ENCODE measurements at regions not wholly inside any gene's neighbourhood (a gene's known extent, or its start where the extent isn't known, plus 50 kb on each side); places are given as distances from the start of the nearest gene placed in this dataset.

GRCh38 chr1:59107516-59107915 is 189.4 kb upstream of the FGGY start:
- Histone ChIP-seq H3K79me2 (ENCODE audit: control insufficient read depth, insufficient read depth, low read length) (no peaks in the 10 kb centered on the region), H3K9me3 (ENCODE audit: control insufficient read depth, low read depth, low read length) (no peaks in the 10 kb centered on the region), H4K20me1 (ENCODE audit: control insufficient read depth, extremely low read depth, insufficient read depth, low read length) (no peaks in the 10 kb centered on the region), H3K27me3 (ENCODE audit: control insufficient read depth, extremely low read depth, insufficient read depth, low read length) (no peaks in the 10 kb centered on the region), H2AFZ (ENCODE audit: control insufficient read depth, low read length) (peak overlapping the region; percentile 76), H3K27ac (ENCODE audit: control insufficient read depth, insufficient read depth, low read length) (peak overlapping the region; percentile 43), H3K4me3 (ENCODE audit: control insufficient read depth in 2 of 3, extremely low read depth in 1 of 3, insufficient read depth in 2 of 3, low read depth in 1 of 3, low read length in 3 of 3) (no peak overlapping the region), H3K4me2 (ENCODE audit: control insufficient read depth, extremely low read depth, insufficient read depth, low read depth, low read length) (peak overlapping the region; percentile 64), H3K9ac (ENCODE audit: control insufficient read depth, extremely low read depth, insufficient read depth, low read length) (no peak overlapping the region), H3K36me3 (ENCODE audit: control insufficient read depth in 2 of 2, extremely low read depth in 1 of 2, insufficient read depth in 2 of 2, low read length in 2 of 2) (no peaks in the 10 kb centered on the region), H3K9me1 (ENCODE audit: control insufficient read depth, extremely low read depth, insufficient read depth, low read length) (no peaks in the 10 kb centered on the region), H3K4me1 (ENCODE audit: control insufficient read depth, extremely low read depth, insufficient read depth, low read length) (peaks cover 14% of the 10 kb centered on the region)
- no peak for DNase-seq (ENCODE audit: low read depth, low spot score)
- TF ChIP-seq CTCF (optimal IDR thresholded peaks at IDR 0.05 in 1 of 3, IDR thresholded peaks at IDR 0.05 in 1 of 3, conservative IDR thresholded peaks at IDR 0.05 in 1 of 3; ENCODE audit: extremely low read depth in 1 of 3, insufficient read depth in 2 of 3, low read length in 3 of 3) (no peak), EZH2 (IDR thresholded peaks at IDR 0.05; ENCODE audit: low read length) (no peak)
- dilution Hi-C loops (cut with MboI; ENCODE audit: extremely low pct_ligation_motif_present, low sequenced_read_pairs), result no loop called here
- peak; percentile 96 for FAIRE-seq

DNA sequence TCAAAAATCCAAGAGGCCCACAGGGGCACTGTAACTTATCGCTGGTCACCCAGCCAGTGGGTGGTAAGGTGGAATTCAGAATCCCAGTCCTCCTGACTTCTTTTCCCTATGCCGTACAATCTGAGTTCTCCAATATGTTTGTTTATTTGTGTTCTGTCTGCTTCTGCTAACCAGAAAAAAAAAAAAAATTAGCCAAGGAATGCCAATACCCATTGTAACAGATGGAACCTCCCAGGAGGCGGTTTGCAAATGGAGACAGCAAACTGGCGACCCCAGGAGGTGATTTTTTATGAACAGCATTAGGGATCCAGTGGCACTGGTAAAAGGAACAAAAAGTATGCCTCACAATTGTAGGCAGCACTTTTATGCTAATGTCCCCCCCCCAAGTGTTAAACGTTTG is 189.0 kb upstream of the FGGY start:
- DNase-seq (ENCODE audit: low read depth, low spot score) (no peak), FAIRE-seq (no peak)
- H2AFZ ChIP-seq (ENCODE audit: control insufficient read depth, low read length), result no peak overlapping the region
- H3K27me3 ChIP-seq (ENCODE audit: control insufficient read depth, extremely low read depth, insufficient read depth, low read length), result no peaks in the 10 kb centered on the region
- H3K4me1 ChIP-seq (ENCODE audit: control insufficient read depth, extremely low read depth, insufficient read depth, low read length), result peaks cover 18% of the 10 kb centered on the region
- H3K9me1 ChIP-seq (ENCODE audit: control insufficient read depth, extremely low read depth, insufficient read depth, low read length), result no peaks in the 10 kb centered on the region
- H3K4me3 ChIP-seq (ENCODE audit: control insufficient read depth in 2 of 3, extremely low read depth in 1 of 3, insufficient read depth in 2 of 3, low read depth in 1 of 3, low read length in 3 of 3), result no peak overlapping the region
- no peak overlapping the region for H3K9ac ChIP-seq (ENCODE audit: control insufficient read depth, extremely low read depth, insufficient read depth, low read length)
- dilution Hi-C loops (cut with MboI; ENCODE audit: extremely low pct_ligation_motif_present, low sequenced_read_pairs), result no loop called here
- no peaks in the 10 kb centered on the region for H3K79me2 ChIP-seq (ENCODE audit: control insufficient read depth, insufficient read depth, low read length)
- no peaks in the 10 kb centered on the region for H4K20me1 ChIP-seq (ENCODE audit: control insufficient read depth, extremely low read depth, insufficient read depth, low read length)
- TF ChIP-seq CTCF (optimal IDR thresholded peaks at IDR 0.05 in 1 of 3, IDR thresholded peaks at IDR 0.05 in 1 of 3, conservative IDR thresholded peaks at IDR 0.05 in 1 of 3; ENCODE audit: extremely low read depth in 1 of 3, insufficient read depth in 2 of 3, low read length in 3 of 3), result peak in 1 of 3 experiments; percentile 22
- TF ChIP-seq EZH2 (IDR thresholded peaks at IDR 0.05; ENCODE audit: low read length), result no peak
- H3K9me3 ChIP-seq (ENCODE audit: control insufficient read depth, low read depth, low read length), result no peaks in the 10 kb centered on the region
- no peak overlapping the region for H3K27ac ChIP-seq (ENCODE audit: control insufficient read depth, insufficient read depth, low read length)
- no peaks in the 10 kb centered on the region for H3K36me3 ChIP-seq (ENCODE audit: control insufficient read depth in 2 of 2, extremely low read depth in 1 of 2, insufficient read depth in 2 of 2, low read length in 2 of 2)
- peak overlapping the region; percentile 64 for H3K4me2 ChIP-seq (ENCODE audit: control insufficient read depth, extremely low read depth, insufficient read depth, low read depth, low read length)
